ENCODE measurements at regions not wholly inside any gene's neighbourhood (a gene's known extent, or its start where the extent isn't known, plus 50 kb on each side); places are given as distances from the start of the nearest gene placed in this dataset.
A peak's percentile ranks its signal among the peaks of the same experiment; 100 is the strongest.

DNA sequence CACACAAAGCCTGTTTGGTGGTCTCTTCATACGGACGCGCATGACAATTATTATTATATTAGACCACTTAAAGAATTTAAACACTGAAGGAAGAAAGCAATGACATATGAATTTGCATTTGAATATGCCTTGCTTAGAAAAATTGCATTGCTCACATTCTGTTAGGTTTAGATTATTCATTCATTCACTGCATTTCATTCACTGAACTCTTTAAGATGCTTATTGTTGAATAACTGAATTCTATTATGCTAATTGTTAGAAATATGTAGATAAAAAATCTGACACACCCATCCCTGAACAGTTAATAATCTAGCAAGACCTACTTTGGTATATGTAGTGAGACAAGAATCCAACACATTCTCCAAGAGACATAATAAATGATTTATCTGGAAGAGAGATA, 94.4 kb upstream of the PEX5L start:
- Histone ChIP-seq H3K27ac (no peak overlapping the region), H3K9ac (no peak overlapping the region), H3F3A (ENCODE audit: insufficient read depth) (no peaks in the 10 kb centered on the region), H3K4me1 (ENCODE audit: insufficient read depth) (no peaks in the 10 kb centered on the region), H2AFZ (no peak overlapping the region), H3K4me3 (no peak overlapping the region), H3K4me2 (ENCODE audit: unreplicated experiment) (no peak overlapping the region), H3K27me3 (replicated peaks; ENCODE audit: insufficient read depth) (no peaks in the 10 kb centered on the region), H3K9me3 (ENCODE audit: low read depth) (no peaks in the 10 kb centered on the region), H3K36me3 (ENCODE audit: low read depth) (no peaks in the 10 kb centered on the region), H4K20me1 (ENCODE audit: insufficient read depth) (no peaks in the 10 kb centered on the region), H3K9me2 (ENCODE audit: insufficient read depth) (no peaks in the 10 kb centered on the region), H3K79me2 (ENCODE audit: insufficient read depth) (no peaks in the 10 kb centered on the region)
- no peak for DNase-seq
- WGBS, 2 experiments (ENCODE audit: low coverage in 1 of 2, low lambda C conversion rate in 2 of 2, missing lambda C conversion rate in 2 of 2): 79 to 84% methylated on average over 3 of the region's 3 CpGs
- in situ Hi-C loops (cut with MboI): no loop called here
- TF ChIP-seq EZH2phosphoT487 (IDR thresholded peaks at IDR 0.05; ENCODE audit: insufficient read depth, low read depth) (no peak), EZH2 (IDR thresholded peaks at IDR 0.05; ENCODE audit: insufficient read depth, poor library complexity, severe bottlenecking) (no peak)

DNA sequence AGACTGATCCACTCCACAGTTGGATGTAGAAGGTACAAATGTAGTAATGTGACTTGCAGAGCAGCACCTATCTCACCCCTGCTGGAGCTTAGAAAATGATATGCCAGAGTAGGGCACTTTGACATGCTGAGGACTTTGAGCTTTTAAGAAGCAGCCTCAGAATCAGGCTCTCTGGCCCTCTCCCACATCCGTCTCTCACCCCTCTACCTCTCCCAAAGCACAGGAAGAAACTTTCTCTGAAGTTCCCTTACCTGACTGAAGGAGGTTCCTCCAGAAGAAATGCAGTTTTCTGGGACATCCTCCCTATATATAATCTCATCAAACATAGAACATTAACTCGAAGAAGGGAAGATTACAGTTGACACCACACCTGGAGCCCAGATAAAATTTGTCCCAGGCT, 98.4 kb upstream of the PEX5L start:
- in situ Hi-C loops (cut with MboI): no loop called here
- H3K4me1 ChIP-seq (ENCODE audit: insufficient read depth): no peaks in the 10 kb centered on the region

DNA sequence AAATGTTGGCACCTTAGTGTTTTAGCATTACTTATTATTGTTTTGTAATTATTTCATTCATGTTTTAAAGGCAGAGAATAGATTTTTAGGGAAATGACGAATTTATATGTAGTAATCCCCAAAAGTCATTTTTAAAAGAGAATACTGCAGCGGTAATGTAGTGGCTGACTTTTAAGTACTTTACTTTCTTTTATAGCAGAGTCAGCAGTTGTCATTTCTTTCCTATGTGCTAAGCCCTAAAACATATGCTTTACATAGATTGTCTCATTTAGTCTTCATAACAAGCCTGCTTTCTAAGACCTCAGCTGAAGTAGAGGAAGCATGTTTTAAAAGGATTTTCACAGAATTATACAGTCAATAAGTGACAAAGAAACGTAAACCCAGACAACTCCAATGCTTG, 102.1 kb upstream of the PEX5L start:
- H3K27me3 ChIP-seq (replicated peaks; ENCODE audit: insufficient read depth): no peaks in the 10 kb centered on the region
- no peak overlapping the region for H3K4me2 ChIP-seq (ENCODE audit: unreplicated experiment)
- DNase-seq: no peak
- no peaks in the 10 kb centered on the region for H3K36me3 ChIP-seq (ENCODE audit: low read depth)
- WGBS, 2 experiments (ENCODE audit: low coverage in 1 of 2, low lambda C conversion rate in 2 of 2, missing lambda C conversion rate in 2 of 2): 18 to 21% methylated on average over 3 of the region's 3 CpGs
- no peak overlapping the region for H3K27ac ChIP-seq
- no peaks in the 10 kb centered on the region for H4K20me1 ChIP-seq (ENCODE audit: insufficient read depth)
- no peak overlapping the region for H2AFZ ChIP-seq
- H3K9ac ChIP-seq: no peak overlapping the region
- no peaks in the 10 kb centered on the region for H3K79me2 ChIP-seq (ENCODE audit: insufficient read depth)
- H3K9me3 ChIP-seq (ENCODE audit: low read depth): no peaks in the 10 kb centered on the region
- no peaks in the 10 kb centered on the region for H3F3A ChIP-seq (ENCODE audit: insufficient read depth)
- no peaks in the 10 kb centered on the region for H3K4me1 ChIP-seq (ENCODE audit: insufficient read depth)
- in situ Hi-C loops (cut with MboI): no loop called here
- TF ChIP-seq EZH2phosphoT487 (IDR thresholded peaks at IDR 0.05; ENCODE audit: insufficient read depth, low read depth) (no peak), EZH2 (IDR thresholded peaks at IDR 0.05; ENCODE audit: insufficient read depth, poor library complexity, severe bottlenecking) (no peak)
- H3K9me2 ChIP-seq (ENCODE audit: insufficient read depth): no peaks in the 10 kb centered on the region
- no peak overlapping the region for H3K4me3 ChIP-seq

More for the DNA sequence above, 98.4 kb upstream of the PEX5L start:
- no peak for DNase-seq
- Histone ChIP-seq H3K4me3 (no peak overlapping the region), H3K4me2 (ENCODE audit: unreplicated experiment) (no peak overlapping the region), H3K9me3 (ENCODE audit: low read depth) (no peaks in the 10 kb centered on the region), H3K36me3 (ENCODE audit: low read depth) (no peaks in the 10 kb centered on the region), H3K9ac (no peak overlapping the region), H3F3A (ENCODE audit: insufficient read depth) (no peaks in the 10 kb centered on the region), H3K9me2 (ENCODE audit: insufficient read depth) (no peaks in the 10 kb centered on the region), H3K79me2 (ENCODE audit: insufficient read depth) (no peaks in the 10 kb centered on the region), H4K20me1 (ENCODE audit: insufficient read depth) (no peaks in the 10 kb centered on the region), H3K27me3 (replicated peaks; ENCODE audit: insufficient read depth) (no peaks in the 10 kb centered on the region), H2AFZ (no peak overlapping the region), H3K27ac (no peak overlapping the region)
- TF ChIP-seq EZH2phosphoT487 (IDR thresholded peaks at IDR 0.05; ENCODE audit: insufficient read depth, low read depth) (no peak), EZH2 (IDR thresholded peaks at IDR 0.05; ENCODE audit: insufficient read depth, poor library complexity, severe bottlenecking) (no peak)
- 0 to 9% methylated on average over 2 of the region's 2 CpGs for WGBS, 2 experiments (ENCODE audit: low coverage in 1 of 2, low lambda C conversion rate in 2 of 2, missing lambda C conversion rate in 2 of 2)

DNA sequence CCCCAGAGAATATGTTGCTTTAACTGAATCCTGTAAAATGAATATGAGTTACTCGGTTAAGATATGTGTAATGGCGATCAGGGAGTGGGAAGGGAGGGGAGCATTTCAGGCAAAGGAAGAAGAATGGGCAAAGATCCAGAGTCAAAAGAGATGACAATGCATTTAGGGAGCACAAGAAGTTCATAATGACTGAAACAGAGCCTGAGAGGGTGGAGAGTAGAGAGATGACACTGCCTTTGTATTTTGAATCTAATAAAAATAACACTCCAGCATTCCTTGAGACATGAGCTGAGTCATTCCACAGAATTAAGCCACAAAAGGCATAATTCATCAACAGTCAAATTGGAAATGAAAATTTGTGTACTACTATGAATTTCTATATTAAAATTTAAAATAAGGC, 105.3 kb upstream of the PEX5L start:
- WGBS, 2 experiments (ENCODE audit: low coverage in 1 of 2, low lambda C conversion rate in 2 of 2, missing lambda C conversion rate in 2 of 2): 23 to 43% methylated on average over 2 of the region's 2 CpGs
- TF ChIP-seq EZH2 (IDR thresholded peaks at IDR 0.05; ENCODE audit: insufficient read depth, poor library complexity, severe bottlenecking): no peak
- TF ChIP-seq EZH2phosphoT487 (IDR thresholded peaks at IDR 0.05; ENCODE audit: insufficient read depth, low read depth): no peak
- Histone ChIP-seq H3K79me2 (ENCODE audit: insufficient read depth) (no peaks in the 10 kb centered on the region), H3K9me3 (ENCODE audit: low read depth) (no peaks in the 10 kb centered on the region), H3K9me2 (ENCODE audit: insufficient read depth) (no peaks in the 10 kb centered on the region), H4K20me1 (ENCODE audit: insufficient read depth) (no peaks in the 10 kb centered on the region), H3K27me3 (replicated peaks; ENCODE audit: insufficient read depth) (no peaks in the 10 kb centered on the region), H3K9ac (no peak overlapping the region), H3F3A (ENCODE audit: insufficient read depth) (no peaks in the 10 kb centered on the region), H3K27ac (no peak overlapping the region), H3K4me1 (ENCODE audit: insufficient read depth) (no peaks in the 10 kb centered on the region), H3K4me2 (ENCODE audit: unreplicated experiment) (no peak overlapping the region), H2AFZ (no peak overlapping the region), H3K4me3 (no peak overlapping the region), H3K36me3 (ENCODE audit: low read depth) (no peaks in the 10 kb centered on the region)
- DNase-seq: peak; percentile 6
- in situ Hi-C loops (cut with MboI): no loop called here

DNA sequence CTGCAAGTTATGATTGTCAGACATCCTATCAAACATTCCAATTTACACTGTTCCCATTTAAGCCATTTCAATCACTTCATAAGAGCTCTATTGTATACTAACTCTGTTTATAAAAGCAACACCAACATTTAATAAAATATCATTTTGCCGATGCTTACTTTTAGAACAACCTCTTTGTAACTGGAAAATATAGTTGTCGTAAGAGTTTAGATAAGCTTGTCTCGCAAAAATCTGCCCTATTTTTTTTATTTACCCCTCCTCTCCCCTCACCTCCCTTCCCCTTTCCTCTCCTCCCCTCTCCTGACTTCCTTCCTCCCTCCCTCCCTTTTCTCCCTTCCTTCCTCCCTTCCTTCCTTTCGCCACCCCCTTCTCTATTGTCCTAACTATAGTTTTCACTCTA, 105.7 kb upstream of the PEX5L start:
- no peaks in the 10 kb centered on the region for H3K9me3 ChIP-seq (ENCODE audit: low read depth)
- 38 to 40% methylated on average over 4 of the region's 4 CpGs for WGBS, 2 experiments (ENCODE audit: low coverage in 1 of 2, low lambda C conversion rate in 2 of 2, missing lambda C conversion rate in 2 of 2)
- H3K9ac ChIP-seq: no peak overlapping the region
- no peaks in the 10 kb centered on the region for H4K20me1 ChIP-seq (ENCODE audit: insufficient read depth)
- H3F3A ChIP-seq (ENCODE audit: insufficient read depth): no peaks in the 10 kb centered on the region
- H3K27ac ChIP-seq: no peak overlapping the region
- no peaks in the 10 kb centered on the region for H3K79me2 ChIP-seq (ENCODE audit: insufficient read depth)
- no peaks in the 10 kb centered on the region for H3K36me3 ChIP-seq (ENCODE audit: low read depth)
- H3K4me2 ChIP-seq (ENCODE audit: unreplicated experiment): no peak overlapping the region
- no peak overlapping the region for H2AFZ ChIP-seq
- DNase-seq: no peak
- in situ Hi-C loops (cut with MboI): no loop called here
- no peaks in the 10 kb centered on the region for H3K9me2 ChIP-seq (ENCODE audit: insufficient read depth)
- no peak for TF ChIP-seq EZH2 (IDR thresholded peaks at IDR 0.05; ENCODE audit: insufficient read depth, poor library complexity, severe bottlenecking)
- TF ChIP-seq EZH2phosphoT487 (IDR thresholded peaks at IDR 0.05; ENCODE audit: insufficient read depth, low read depth): no peak
- no peak overlapping the region for H3K4me3 ChIP-seq
- H3K27me3 ChIP-seq (replicated peaks; ENCODE audit: insufficient read depth): no peaks in the 10 kb centered on the region
- H3K4me1 ChIP-seq (ENCODE audit: insufficient read depth): no peaks in the 10 kb centered on the region
